HS-5 (cell line): ENCODE measurements at regions not wholly inside any gene's neighbourhood (a gene's known extent, or its start where the extent isn't known, plus 50 kb on each side); places are given as distances from the start of the nearest gene placed in this dataset.

Source experiments
- DNase-seq: peaks from one replicate; pipeline ENCODE4 v3.0.0-alpha.2; 2012; ENCODE audit warnings: low read depth

DNA sequence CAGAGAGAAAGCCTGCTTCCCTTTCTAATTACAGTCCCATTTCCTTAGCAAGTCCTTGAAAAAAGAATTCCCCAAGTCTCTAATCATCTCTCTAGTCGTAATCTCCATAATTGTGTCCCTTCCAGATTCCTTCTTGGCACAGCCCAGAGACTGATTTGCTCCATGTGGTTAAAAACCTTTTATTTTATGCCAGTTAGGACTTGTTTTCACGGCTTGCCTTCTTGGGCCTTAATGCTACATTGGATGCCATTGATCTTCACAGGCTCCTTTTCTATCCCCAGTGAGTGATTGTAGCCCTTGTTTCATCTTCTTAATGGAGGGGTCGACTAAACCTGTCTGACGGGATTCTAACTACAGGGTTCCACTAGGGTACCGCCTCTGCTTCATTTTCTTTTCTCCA, 650.6 kb upstream of the ARID1B start:
- DNase-seq = no peak

DNA sequence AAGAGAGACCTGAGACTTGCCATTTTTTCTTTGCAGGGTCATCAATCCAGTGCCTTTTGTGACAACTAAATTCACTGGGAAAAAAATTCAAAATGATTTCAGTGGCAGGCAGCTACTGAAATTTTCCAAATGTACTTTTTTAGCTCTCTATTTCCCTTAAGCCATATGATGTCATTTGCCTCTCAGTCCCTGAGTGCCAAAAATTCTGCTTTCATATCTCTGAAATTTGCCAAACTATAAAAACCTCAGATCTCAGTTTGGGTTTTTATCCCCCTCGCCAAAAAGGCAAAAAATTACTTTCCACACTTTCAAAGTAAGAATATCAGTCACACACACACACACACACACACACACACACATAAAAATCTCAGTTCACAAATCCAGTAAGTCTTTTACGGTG, 651.3 kb upstream of the ARID1B start:
- DNase-seq = no peak

DNA sequence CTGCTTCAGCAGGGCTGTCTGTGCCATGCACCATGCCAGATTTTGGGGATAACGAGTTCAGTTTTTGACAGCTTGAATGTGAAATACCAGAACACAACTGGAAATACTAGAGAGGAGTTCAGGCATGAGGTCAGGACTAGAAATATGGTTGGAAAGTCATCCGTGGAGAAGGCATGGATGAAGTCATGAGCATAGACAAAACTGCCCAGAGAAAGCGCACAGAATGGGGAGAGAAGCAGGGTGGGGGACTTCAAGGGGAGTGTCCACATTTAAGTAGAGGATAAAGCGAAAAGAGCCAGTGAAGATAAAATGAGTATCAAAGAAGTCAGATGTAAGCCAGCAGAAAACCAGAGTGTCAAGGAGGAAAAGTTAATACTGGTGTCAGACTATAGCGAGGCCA, 653.4 kb upstream of the ARID1B start:
- no peak for DNase-seq

DNA sequence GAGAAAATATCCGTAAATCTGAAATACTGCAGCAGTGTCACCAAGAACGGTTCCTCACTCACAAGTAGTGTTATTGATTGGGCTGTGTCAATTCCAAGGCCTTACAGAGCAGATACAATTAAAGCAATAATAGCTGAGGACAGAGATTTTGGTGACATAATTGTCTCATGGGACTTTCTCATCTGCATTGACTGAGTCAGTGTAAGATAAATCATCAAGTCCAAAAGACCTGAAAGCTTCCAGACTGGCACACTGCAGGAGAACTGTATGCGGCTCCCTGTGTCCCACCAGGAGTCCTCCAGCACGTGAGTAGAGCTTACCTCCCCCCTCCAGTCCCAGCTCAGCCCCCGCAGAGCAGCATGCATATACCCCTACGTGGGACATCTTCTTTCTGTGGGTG, 655.2 kb upstream of the ARID1B start:
- no peak for DNase-seq

DNA sequence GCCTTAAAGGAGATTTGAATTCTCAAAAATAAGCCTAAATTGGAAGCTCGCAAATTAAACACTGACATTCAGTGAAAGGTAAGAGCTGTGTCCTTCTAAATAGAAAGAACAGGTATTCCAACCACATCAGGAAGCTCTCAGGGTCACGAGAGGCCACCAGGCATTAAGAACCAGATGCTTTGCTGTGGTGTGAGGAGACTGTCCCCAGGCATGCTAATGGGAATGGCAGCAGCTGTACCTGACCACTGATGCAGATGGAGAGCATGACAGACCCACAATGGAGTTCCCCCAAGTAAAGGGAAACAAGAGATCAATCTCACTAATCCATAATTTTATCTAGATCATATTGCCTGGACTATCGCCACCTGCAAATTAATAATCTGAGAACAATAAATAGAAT, 658.9 kb upstream of the NOX3 start:
- DNase-seq = no peak

DNA sequence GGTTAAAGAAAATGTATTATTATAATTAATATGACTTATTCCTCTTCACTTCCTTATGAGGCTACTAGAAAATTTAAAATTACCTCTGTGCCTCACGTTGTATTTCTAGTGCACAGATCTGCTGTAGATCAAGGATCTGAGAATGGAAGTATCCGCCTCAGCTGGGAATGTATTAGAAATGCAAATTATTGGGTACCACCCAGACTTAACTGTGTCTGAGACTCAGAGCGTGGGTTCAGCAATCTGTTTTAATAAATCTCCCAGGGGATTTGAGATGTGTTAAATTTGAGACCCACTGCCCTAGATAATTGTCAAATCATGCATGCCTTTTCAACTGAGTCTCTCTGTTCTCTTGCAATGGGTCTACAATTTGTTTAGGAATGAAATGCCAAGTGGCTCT, 658.0 kb upstream of the NOX3 start:
- no peak for DNase-seq

DNA sequence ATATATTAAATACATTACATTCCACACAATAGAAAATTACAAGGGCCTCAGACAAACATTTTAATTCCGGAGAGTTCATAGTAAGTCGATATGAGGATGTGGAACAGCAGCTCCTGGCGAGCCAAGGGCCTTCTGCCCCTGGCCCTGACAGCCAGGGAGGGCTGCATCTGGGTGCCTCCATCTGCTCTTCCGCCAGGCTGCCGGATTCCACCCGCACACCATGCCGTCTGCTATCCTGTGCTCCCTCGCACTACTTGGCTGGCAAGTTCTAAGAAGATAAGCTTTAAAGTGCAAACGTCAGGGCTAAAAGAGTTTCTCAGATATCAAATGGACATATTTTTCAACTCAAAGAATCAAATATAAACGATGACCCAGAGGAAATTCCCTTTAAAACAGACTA, 656.3 kb upstream of the NOX3 start:
- no peak for DNase-seq

DNA sequence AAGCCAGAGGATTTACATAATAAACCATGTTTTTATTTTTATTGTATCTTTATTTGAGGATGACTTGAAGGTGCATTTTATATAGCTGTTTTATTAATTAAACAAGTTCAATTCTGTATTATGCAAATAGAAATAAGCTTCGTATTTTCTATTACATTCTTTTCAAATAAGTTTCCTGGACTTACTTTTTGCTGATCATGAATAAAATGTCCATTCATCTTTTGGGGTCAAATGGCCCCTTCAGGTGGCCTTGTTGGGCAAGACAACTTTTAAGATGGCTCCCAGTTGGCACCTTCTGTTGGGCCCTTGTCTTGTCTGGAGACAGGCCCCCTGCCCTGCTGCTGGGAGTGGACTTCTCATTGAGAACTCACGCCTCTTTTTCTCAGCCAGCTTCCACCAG, 654.6 kb upstream of the NOX3 start:
- no peak for DNase-seq

DNA sequence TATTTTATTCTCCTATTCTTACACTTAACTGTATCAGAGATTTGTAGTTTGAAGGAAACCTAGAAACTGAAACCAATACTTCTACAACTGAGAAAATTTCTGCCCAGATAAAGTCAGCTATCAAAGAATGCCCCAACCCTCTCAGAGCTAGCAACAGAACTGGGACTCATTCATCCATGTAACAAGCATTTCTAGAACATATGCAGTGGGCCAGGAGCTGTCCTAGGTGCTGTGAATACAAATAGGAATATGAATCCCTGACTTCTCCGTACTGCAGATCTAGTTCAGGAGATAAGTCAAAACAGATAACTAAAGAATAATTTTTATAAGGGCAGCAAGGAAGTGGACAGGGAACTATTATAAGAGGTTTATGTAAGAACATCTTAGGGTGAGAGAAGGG, 654.1 kb upstream of the NOX3 start:
- no peak for DNase-seq

DNA sequence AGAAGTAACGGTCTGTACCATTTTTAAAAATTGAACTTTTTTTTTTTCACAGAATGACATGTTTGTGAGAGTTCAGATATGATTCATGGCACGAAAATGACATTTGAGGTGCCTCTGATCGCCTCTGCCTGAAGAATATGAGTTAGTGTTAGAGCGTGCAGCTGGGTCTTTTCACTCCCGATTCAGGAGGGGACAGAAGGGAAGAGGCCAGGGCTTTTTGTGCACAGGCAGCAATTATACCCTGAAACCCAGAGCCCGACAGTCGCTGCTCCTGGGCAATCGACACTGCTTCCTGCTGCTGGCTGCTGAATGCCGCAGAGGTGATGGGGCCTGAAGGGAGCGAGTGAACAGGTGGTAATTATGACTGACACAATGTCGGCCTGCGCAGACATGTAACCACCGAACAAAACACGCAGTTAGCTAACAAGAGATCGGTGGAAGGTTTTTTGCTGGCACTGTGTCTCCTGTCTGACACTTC, 652.0 kb upstream of the NOX3 start:
- no peak for DNase-seq

DNA sequence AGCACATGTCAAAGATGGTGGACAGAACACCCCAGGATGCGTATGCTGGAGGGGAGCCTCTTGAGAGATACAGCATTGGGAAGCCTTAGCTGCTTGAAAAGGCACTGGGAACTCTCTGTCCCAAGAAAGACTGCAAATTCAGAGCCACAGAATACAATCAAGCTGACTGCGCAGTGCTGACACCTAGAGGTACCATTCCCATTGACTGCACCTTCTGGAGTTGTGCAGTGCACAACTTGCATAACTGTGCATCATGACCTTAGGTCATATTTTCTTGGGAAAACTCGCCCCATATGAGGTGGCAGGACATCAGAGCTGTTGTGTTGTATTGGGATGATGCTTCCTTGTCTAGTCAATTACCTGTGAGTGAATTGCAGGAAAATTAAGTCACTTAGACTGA, 646.5 kb upstream of the NOX3 start:
- DNase-seq = no peak

DNA sequence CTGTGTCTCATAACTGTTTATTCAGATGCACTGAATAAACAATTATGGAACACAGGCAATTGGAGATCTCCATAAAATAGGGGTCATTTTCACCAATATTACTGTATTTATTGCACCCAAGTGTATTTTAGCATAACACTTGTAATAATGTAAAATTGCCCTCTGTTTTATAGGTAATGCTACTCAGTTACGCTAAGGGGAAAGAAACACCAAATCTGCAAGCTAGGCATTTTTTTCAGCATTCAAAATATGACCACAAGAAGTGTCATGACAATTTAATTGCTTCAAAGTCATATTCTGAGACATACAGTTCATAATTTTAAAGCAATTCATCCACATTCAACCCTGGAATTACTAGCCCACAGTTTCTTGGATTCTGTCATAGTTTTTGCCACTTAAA, 643.2 kb upstream of the NOX3 start:
- DNase-seq = no peak

DNA sequence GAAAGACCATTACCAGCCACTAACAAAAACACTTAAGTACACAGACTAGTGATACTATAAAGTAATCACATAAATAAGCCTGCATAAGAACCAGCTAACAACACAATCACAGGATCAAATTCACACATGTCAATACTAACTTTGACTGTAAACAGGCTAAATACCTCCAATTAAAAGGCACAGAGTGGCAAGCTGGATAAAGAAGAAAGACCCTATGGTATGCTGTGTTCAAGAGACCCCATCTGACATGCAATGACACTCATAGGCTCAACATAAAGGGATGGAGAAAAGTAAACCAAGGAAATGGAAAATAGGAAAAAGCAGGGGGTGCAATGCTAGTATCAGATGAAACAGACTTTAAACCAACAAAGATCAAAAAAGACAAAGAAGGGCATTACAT, 631.8 kb upstream of the NOX3 start:
- no peak for DNase-seq

DNA sequence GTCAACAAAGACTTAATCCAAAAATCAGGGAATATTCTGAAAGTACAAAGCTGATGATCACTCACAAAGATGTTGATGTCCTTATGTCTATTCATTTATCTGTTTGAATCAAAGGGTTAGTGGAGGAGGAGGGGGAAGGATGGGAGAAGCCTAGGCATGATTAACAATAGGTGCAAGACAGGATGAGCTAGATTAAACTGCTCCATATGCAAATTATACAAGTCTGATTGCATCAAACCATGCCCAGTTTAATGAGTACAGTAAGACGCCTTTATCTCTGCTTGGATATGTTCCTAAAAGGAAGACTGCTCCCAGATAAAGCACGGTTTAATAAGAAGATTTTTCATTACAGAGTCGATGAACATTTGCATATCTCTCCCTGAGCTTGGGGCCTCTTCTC, 626.4 kb upstream of the NOX3 start:
- DNase-seq = no peak

DNA sequence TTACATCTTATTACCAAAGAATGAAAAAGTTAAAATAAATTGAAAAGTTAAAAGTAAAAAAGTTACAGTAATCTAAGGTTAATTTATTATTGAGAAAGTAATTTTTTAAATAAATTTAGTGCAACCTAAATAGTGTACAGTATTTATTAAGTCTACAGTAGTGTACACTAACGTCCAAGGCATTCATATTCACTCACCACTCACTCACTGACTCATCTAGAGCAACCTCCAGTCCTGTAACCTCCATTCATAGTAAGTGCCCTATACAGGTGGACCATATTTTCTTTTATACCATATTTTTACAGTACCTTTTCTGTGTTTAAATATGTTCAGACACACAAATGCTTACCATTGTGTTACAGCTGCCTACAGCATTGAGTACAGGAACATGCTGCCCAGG, 624.7 kb upstream of the NOX3 start:
- DNase-seq = no peak

DNA sequence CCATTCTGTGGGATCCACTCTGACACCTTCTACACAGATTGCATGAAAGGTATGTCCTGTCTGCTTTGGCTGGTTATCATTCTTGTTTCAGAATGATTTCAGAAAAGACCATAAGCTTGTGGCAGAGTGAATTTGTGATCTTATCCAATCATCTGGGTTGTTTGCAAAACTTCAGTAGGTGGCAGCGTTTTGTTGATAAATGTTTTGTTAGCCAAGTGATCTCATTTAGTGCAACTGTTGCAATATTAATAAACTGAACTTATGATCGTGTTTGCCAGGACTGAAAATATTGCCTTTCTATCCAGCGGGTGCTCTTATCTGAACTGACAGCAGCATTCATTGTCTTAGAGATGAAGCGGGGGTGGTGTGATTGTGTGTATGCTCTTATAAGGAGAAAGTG, 613.2 kb upstream of the NOX3 start:
- DNase-seq = no peak

DNA sequence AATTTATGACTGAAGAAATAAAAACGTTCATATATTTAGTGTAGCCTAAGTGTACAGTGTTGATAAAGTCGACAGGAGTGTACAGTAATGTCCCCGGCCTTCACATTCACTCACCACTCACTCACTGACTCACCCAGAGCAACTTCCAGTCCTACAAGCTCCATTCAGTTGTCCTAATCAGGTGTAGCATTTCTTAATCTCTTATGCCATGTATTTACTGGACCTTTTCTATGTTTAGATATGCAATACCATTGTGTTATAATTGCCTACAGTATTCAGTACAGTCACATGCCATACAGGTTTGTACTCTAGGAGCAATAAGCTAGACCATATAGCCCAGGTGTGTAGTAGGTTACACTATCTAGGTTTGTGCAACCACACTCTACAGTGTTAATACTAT, 610.2 kb upstream of the NOX3 start:
- DNase-seq = no peak

DNA sequence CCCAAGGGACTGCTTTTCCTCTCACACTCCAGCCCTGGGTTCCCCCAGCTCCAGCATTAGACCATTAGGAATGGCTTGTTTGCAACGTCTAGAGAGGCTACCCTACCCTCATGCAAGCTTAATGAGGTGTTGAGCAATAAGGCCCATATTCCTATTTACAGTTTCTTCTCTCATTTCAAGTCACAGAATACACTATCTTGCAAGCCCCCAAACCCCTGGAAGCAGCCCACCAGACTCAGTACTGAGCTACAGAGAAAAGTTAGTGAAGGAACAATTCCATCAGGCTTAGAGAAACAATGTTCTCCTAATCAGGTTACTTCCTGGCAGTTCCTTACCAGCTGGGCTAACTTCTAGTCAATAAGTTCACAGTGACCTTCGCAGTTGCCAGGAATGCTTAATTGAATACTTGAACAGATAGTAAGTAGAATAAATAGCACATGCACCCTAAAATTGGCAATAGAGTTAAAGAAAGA, 606.5 kb upstream of the NOX3 start:
- DNase-seq = no peak

DNA sequence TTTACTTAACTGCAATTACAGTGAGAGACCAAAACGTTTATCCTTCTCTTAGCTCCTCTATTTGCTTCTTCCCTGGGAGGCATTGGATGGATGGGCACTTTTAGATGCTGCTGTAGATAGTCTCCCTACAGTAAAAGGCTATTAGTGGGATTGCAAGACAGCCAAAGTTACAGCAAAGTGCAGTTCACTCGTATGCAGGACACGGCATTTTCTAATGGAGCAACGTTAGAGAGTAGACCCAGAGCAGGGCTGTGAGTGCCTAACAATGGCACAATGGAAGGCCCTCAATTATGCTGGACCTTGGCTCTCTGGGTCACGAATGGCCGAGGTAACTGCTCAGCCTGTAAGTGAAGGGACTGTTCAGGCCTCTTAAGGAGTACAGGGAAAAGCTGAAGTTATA, 605.8 kb upstream of the NOX3 start:
- DNase-seq = no peak

DNA sequence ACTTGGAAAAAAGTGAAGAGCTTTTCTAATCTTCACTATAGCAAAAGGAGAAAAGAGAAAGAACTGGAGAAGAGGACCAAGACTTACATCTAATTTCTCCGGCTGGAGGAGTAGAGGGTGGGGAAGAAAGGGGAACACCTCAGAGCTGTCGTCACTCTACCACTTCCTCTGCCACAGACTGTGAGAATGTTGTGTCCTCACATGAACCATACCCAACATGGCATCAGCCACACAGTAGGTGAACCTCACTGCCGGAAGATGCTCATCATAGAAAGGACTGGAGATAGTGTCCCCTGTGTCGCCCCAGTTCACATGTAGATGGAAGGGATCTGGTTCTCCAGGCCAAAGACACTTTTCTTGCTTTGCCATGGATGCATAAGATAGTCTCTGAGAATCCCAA, 604.4 kb upstream of the NOX3 start:
- no peak for DNase-seq

DNA sequence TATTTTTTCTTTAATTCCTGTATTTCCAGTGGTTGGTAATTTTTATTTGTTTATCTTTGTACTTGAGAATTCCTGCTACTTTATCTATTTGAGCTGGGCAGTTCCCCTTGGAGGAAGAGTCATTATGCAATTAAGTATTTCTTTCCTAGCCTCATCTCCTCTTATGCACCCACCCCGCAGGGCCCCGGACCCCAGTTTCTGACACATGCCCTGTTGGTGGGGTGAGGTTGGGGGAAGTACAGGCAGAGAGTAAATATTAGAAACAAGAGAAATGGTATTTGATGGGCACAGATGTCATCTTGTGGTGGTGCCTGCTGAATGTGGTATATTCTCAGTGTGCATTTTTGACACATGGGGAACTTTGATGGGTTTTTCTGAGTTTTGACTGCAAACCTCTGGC, 602.7 kb upstream of the NOX3 start:
- no peak for DNase-seq

DNA sequence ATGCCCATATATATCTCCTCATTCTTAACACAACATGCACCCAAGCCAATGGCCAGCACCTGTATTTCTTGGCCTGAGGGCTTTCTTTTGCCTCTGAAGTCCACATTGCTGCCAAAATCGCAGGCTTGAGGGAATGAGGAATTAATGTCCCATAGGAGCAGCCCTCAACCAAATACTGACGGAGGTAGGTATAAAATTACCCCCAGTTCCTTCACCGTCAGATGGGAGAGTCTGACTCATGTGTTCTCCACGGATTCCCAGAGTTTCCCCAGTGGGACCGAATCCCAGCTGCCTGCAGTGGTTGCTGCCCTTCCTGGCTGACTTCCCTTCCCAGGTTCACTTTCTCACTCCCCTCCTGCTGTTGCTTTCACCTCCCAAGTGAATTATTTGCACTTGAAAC, 602.2 kb upstream of the NOX3 start:
- no peak for DNase-seq

DNA sequence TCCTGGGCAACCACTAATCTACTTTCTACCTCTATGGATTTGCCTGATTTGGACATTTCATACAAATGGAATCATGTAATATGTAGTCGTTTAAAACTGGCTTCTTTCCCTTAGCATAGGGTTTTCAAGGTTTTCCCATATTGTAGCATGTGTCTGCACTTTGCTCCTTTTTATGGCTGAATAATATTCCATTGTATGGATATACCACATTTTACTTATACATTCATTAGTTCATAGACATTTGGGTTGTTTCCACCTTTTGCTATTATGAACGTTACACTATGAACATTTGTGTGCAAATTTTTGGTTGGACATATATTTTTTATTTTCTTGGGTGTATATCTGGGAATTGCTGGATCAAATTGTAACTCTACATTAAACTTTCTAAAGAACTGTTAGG, 600.4 kb upstream of the NOX3 start:
- DNase-seq = no peak

DNA sequence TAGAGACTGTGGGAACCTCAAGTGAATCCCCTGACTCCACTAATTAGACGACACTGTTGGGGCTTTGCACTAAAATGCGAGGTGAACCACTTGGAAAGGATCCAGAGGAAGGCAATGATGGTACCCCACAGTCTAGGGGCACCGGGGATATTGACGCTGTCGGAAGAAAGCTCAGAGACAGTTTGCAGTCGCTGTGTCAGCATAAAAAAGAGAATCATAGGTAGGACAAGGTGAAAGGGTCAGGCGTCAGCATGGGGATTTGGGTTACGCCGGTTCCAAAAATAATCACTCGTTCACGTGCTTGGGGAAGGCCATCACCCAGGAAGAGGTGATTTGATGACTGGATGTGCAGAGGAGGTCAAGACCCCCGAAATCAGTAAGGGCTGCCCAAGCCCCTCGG, 598.0 kb upstream of the NOX3 start:
- DNase-seq = no peak

DNA sequence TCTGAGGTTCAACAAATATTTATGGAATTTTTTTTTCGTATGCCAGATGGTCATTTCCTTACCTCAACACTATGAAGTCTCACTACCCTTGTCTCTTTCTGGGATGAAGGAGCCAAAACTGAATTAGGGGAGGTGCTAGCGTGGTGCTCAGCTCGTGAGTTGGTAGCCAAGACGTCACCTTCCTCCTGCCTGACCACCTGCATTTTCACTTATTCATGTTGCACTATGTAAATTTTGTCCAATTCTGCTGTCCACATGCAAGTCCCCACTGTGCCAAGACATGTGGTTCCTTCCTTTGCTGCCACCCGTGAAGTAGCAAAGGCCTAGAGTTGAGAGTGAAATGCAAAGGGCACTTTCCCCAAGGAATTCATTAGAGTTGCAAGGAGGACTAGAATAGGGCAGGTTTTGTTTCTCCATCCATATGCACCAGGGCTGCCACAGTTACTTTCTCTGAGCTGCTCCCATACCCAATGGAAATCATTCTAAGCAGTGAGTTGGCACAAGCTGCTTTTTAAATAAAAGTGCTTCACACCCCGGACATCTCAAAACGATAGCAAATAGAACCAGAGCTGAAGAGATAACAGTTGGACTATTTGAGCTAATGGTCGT, 591.3 kb upstream of the NOX3 start:
- DNase-seq = no peak
